GM19035 (cell line): ENCODE measurements at regions not wholly inside any gene's neighbourhood (a gene's known extent, or its start where the extent isn't known, plus 50 kb on each side); places are given as distances from the start of the nearest gene placed in this dataset.
"Not testable (repeated sequence)": the region's sequence is repeated elsewhere in the genome, so short reads cannot be mapped to it uniquely, and the experiment has no call there.

Source experiments
- ATAC-seq: cut with Tn5 transposase; IDR thresholded peaks from one replicate; pipeline ENCODE4 v1.9.1; 2021; ENCODE audit not compliant: unreplicated experiment

GRCh38 chr6:168795611-168796010 lies 354.6 kb downstream of the SMOC2 start:
- not testable (repeated sequence) for ATAC-seq

DNA sequence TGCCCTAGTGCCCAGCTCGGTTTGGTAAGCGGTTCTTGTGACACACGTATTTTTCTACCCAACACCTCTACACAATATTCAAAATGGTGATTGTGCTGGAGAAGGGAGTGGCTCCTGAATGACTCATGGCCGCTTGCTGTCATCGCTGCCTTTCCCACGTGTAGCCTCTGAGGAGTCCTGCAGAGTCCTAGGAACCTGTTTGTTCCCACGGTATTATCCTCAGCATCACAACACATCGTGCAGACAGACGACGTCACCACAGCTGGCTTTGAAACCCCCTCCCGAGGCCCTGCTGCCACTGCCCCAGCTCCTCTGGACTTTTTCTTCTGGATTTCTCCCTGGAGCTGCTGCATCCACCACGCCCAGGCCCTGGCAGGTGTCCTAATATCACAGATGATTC lies 353.5 kb downstream of the SMOC2 start:
- ATAC-seq = no peak

GRCh38 chr6:168793649-168794048 lies 352.7 kb downstream of the SMOC2 start:
- ATAC-seq = no peak

GRCh38 chr6:168791917-168792316 lies 350.9 kb downstream of the SMOC2 start:
- no peak for ATAC-seq

- ATAC-seq = no peak
These were observed 348.7 kb downstream of the SMOC2 start for GRCh38 chr6:168789699-168790098.

- ATAC-seq = no peak
These were observed 344.9 kb downstream of the SMOC2 start for GRCh38 chr6:168785720-168786511.

DNA sequence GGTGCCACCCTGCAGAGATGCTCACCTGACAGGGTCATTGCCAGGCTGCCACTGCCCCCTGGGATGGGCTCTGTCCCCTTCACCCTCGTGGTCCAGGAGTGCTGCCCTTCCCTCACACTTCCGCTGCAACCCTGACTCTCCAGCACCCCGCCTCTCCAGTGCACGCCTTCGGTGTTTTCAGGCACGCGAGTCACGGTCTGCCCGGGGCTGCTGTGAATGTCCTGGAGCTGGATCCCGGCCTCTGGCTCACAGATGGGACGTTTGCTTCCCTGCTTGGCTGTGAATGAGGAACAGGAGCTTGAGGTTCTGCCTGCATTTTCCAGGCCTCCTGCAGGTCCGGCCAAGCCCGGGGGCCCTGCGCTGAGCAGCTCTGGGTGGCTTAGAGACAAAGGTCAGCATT lies 343.4 kb downstream of the SMOC2 start:
- ATAC-seq = no peak

DNA sequence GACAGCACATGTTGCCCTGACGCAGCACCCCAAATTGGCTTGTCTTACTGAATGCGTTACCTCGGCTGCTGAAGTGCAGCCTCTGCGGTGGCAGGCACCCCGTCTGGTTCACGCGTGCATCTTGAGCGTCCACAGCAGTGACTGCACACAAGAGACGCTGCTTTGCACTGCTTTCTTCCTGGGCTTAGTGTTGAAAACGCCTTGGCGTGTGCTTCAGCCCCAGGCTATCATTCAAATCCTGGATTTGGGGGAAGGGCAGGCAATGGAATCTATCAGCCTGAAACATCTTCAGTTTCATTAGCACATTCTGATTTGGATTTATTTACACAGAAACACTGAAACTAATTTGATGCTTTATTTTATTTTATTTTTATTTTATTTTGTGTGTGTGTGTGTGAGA lies 342.7 kb downstream of the SMOC2 start:
- ATAC-seq = no peak

- no peak for ATAC-seq
These were observed 341.3 kb downstream of the SMOC2 start for GRCh38 chr6:168782187-168782751.

- no peak for ATAC-seq
These were observed 337.2 kb downstream of the SMOC2 start for GRCh38 chr6:168778201-168778600.

GRCh38 chr6:168774381-168774780 lies 333.4 kb downstream of the SMOC2 start:
- ATAC-seq = no peak

DNA sequence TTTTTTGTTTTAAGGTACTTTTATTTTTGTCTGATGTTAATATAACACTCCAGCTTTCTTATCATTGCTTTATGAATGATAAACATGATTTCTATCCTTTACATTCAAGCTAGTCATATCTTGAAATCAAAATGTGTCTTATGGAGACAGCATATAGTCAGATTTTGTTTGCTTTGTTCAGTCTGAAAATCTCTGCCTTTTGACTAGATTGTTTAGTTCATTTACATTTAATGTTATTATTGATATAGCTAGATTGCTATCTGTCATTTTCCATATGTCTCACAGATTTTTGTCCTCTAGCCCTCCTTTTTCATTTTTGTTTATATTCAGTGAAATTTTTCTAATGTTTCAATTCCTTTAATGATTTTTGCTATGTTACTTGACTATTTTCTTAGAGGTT lies 332.8 kb downstream of the SMOC2 start:
- ATAC-seq = no peak

DNA sequence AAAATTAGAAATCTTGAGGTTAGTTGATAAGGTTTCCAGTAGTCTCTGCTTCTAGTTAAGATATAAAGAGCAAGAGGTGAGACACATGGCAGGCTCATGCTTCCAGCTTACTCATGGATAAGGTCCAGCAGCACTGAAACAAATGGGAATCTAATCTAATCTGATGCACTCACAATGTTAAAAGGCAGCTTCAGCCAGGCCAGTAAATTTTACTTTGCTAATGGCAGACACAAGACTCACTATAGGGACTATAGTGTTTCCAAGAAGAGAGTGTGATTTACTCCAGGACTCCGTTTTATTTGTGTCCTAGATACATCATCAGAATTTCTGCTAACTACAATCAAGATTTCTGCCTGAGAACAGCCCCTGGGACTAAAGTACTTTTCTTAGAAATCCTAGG lies 324.8 kb downstream of the SMOC2 start:
- ATAC-seq = no peak

DNA sequence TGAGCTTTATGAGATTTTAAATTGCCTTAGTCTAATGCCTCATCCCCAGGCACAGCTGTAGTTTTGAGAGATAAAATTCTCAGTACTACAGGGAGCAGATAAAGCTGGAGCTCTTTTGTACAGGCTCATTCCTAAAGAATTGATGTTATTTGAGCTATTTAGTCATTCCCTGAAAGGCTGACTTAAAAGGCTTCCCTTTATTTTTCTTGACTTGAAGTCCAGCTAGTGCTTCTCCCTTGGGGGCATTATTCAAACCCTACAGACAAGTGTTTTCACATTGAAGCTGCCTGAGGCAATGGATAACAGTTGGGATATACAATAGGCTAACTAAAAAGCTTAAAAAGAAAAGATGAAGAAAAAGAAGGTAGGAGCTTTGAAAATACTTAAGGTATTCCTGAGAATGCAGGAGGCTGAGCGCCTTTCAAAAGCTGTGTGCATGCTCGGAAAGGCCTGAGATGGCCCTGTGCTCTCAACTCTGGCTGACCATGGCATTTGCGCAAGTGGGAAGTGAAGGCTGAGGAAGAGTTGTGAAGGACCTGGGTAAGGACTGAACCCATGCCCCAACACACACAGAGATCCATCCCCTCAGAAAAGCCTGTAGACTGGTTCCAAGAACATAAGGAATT lies 315.1 kb downstream of the SMOC2 start:
- ATAC-seq = no peak

DNA sequence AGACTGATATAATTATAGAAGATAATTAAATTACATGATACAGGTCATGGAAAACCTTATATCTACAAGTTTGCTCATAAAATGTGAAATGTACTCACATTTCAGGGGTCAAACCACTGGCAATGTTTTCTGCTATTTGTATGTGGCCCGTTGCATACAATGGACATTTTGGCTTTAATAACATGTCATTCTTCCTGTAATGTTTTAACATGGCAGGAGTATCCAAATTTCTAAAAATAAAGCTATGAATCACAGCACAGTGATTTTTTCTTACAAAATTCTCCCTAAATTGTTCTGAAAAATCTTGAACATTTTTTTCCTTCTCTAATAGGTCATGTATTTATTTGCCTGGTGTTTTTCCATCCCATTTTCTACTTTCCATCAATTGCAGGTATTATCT lies 305.7 kb downstream of the SMOC2 start:
- ATAC-seq = no peak

DNA sequence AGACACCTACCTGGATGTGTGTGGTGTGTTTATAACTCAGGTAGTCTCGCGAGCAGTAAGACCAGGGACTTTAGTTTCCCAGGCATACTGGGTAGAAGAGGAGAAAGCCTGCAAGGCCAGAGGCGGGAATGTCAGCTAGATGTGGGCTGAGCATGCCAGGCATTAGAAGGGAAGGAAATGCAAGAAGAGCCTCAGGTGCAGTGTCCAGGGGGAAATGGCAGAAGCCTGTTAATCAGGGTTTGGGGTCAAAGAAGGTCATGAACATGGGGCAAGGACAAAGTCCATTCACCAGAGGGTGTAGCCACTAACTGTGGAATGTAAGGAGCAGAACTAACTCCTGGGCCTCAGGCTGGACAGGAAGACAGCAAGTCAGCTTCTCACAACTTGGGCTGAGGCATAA lies 305.0 kb downstream of the SMOC2 start:
- ATAC-seq = no peak

DNA sequence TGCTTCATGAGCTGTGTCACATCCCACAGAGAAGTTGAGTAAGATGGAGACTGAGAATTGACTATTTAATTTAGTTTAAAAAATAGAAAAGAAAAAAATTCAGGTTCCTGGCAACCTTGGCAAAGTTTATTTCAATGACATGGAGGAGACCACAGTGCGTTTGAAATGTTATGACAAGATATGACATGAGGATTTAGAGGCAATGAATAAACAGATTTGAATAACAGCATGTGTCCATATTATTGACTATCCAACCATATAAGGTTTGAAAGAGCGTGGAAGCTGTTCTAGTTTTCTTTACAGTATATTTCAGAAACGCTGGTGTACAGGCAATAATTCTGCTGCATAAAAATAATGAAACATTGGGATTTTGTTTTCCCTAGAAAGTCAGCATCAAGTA lies 303.9 kb downstream of the SMOC2 start:
- no peak for ATAC-seq

GRCh38 chr6:168741942-168742782 lies 301.2 kb downstream of the SMOC2 start:
- ATAC-seq = no peak

DNA sequence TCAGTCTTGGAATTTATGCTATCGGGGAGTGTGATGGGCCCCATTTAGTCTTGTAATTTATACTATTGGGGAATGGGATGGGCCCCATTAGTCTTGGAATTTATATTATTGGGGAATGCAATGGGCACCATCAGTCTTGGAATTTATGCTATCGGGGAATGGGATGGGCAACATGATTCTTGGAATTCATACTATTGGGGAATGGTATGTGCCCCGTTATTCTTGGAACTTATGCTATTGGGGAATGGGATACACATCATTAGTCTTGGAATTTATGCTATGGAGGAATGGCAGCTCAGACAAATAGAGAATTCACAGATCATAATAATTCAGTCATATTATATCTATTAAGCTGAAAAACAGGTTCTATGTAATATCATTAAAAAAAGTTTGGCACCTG lies 300.3 kb downstream of the SMOC2 start:
- no peak for ATAC-seq

DNA sequence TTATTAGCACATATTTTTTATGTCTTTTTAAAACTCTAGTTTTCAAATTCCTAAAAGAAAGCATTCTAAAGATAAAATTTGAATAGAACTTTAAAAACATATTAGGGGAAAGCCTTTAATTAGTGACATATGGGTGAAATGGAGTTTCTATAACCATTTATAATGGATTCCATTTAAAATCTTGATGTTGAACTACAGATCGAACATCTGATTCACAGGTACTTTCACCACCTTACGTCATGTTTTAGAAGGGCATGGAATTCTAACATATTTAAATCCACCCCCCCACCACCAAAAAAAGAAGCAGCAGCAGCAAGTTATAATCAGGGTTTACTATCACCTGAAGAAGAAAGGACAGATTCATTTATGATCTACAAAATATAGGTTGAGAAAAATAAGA lies 298.4 kb downstream of the SMOC2 start:
- ATAC-seq = no peak

DNA sequence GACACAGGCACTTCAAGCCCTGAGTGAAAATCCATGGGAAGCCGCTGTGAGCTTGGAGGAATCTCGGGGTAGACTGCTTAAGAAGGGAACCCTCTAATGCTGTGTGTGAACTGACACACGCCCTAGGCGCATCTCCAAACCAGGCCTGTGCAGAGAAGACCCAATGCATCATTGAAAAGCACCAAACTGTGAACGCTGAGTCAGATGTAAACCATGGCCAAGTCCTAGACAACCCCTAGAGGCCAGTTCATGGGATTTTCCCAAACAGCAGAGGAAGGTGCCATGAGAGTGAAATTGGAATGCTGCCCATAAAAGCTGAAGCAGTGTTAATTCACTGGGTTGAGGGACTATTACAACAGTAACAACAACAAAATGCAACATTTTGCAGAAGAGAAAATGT lies 296.5 kb downstream of the SMOC2 start:
- ATAC-seq = no peak

DNA sequence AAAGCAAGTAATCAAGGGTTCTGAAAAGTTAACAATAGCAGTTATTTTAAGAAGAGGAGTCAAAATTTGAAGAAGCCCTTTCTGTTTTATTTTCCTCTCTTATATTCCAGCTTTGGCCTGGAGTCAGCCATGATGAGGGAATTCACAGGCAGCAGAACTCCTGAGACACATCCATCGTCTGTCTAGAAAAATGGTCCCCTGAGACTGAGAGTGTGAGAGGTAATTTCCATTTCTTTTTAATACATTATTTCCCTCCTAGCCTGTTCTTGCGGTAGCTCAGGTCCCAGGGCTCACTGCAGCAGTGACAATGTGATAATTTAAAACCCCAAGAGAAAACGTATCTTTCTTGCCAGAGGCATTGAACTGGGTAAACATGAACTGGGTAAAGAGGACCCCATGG lies 296.0 kb downstream of the SMOC2 start:
- no peak for ATAC-seq
